Breast epithelium (tissue), 3 donors: ENCODE measurements at regions not wholly inside any gene's neighbourhood (a gene's known extent, or its start where the extent isn't known, plus 50 kb on each side); places are given as distances from the start of the nearest gene placed in this dataset.

Experiments used
- CTCF ChIP-seq, 3 donors: fragments of 450-650 bp; IDR thresholded peaks; one replicate each; pipeline ENCODE4 v1.5.1; 2016 to 2017; ENCODE audit warnings: antibody characterized with exemption in 3 of 3, mild to moderate bottlenecking in 3 of 3, moderate library complexity in 3 of 3
- POLR2A ChIP-seq: fragments of 450-650 bp; IDR thresholded peaks from one replicate; pipeline ENCODE4 v1.6.1; 2016; ENCODE audit warnings: antibody characterized with exemption, mild to moderate bottlenecking, moderate library complexity
- POLR2AphosphoS5 ChIP-seq, 3 donors: sonication (generic); formaldehyde crosslinking; IDR thresholded peaks; one replicate each; pipeline ENCODE4 v1.6.1; 2017; ENCODE audit warnings: antibody characterized with exemption in 3 of 3

- no peak for TF ChIP-seq CTCF (IDR thresholded peaks at IDR 0.05)
- no peak for TF ChIP-seq POLR2AphosphoS5 (IDR thresholded peaks at IDR 0.05)
- TF ChIP-seq POLR2A = no peak
Measured at GRCh38 chr17:5864741-5865657, 205.2 kb upstream of the WSCD1 start.
